ENCODE measurements at regions not wholly inside any gene's neighbourhood (a gene's known extent, or its start where the extent isn't known, plus 50 kb on each side); places are given as distances from the start of the nearest gene placed in this dataset.

DNA sequence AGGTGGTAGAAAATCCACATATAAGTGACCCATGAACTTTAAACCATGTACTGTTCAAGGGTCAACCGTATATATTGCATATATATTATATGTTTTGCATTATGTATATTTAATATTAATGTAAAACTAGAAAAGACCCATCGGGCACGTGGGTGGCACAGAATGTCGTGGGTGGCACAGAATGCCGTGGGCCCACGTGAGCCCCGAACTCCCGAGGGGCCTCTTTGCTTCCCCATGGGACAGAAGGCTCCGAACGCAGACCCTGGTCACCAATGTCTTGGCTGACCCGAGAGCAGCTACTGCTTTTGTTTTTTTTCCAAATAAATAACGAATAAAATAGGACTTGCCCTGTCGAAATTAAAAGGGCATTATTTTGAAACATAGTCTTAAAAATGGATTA is 415.4 kb downstream of the BRD1 start:
- DNase-seq (ENCODE audit: low spot score): no peak
- no peak for ATAC-seq (ENCODE audit: low FRiP score)
- TF ChIP-seq, protein P1, sequence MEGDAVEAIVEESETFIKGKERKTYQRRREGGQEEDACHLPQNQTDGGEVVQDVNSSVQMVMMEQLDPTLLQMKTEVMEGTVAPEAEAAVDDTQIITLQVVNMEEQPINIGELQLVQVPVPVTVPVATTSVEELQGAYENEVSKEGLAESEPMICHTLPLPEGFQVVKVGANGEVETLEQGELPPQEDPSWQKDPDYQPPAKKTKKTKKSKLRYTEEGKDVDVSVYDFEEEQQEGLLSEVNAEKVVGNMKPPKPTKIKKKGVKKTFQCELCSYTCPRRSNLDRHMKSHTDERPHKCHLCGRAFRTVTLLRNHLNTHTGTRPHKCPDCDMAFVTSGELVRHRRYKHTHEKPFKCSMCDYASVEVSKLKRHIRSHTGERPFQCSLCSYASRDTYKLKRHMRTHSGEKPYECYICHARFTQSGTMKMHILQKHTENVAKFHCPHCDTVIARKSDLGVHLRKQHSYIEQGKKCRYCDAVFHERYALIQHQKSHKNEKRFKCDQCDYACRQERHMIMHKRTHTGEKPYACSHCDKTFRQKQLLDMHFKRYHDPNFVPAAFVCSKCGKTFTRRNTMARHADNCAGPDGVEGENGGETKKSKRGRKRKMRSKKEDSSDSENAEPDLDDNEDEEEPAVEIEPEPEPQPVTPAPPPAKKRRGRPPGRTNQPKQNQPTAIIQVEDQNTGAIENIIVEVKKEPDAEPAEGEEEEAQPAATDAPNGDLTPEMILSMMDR (IDR thresholded peaks at IDR 0.05): no peak

DNA sequence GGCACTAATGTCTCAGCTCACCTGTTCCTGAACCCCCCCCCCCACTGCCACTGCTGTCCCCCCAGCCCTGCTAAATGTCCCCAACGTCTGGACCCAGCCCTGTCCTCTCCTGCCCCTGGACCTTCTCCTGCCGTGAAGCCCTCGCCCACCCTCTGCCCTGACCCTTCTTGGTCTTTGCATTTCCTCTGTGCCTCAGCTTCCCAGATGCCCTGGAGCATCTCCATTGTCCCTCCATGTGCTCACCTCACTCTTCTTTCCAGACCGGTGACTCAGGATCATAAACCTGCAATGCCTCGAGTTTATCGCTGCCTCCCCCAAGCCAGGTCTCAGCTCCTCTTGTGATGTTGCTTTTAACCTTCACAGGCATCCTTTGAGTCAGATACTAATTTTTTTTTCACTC is 416.4 kb downstream of the BRD1 start:
- TF ChIP-seq, protein P1 (IDR thresholded peaks at IDR 0.05): no peak

DNA sequence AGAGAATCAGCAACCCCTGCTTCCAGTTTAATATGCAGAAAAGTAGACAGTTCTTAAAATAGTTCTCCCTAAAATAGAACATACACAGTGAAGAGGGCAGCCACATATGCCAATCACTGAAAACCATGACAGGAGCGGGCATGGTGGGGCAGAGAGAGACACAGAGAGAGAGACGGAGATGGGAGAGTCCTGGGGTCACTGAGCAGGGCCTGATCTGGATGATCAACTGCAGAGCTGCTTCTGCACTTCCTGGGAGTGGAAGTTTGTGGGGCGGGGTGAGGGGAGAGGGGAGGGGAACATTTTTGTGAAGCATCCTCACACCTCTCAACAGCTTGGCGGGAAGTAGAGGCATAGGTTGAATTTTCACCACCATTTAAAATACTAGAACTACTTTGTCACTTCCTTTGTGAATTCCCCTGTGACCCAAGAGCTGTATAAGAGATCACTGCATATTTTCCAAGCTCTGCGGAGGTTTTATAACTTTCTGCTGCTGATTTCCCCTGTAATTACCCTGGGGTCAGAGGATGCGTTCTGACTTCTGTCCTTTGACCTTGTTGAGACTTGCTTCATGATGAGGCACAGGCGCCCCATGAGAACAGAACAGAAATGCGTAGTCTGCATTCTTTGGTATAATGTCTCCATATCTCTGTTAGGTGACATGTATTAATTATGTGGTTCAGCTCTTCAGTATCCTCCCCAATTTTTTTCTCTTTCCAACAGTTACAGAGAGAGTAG is 419.4 kb downstream of the BRD1 start:
- DNase-seq (ENCODE audit: low spot score) (no peak), ATAC-seq (ENCODE audit: low FRiP score) (no peak)
- TF ChIP-seq, protein P1 (IDR thresholded peaks at IDR 0.05): no peak

More for the DNA sequence above, 416.4 kb downstream of the BRD1 start:
- DNase-seq (ENCODE audit: low spot score) (no peak), ATAC-seq (ENCODE audit: low FRiP score) (no peak)

DNA sequence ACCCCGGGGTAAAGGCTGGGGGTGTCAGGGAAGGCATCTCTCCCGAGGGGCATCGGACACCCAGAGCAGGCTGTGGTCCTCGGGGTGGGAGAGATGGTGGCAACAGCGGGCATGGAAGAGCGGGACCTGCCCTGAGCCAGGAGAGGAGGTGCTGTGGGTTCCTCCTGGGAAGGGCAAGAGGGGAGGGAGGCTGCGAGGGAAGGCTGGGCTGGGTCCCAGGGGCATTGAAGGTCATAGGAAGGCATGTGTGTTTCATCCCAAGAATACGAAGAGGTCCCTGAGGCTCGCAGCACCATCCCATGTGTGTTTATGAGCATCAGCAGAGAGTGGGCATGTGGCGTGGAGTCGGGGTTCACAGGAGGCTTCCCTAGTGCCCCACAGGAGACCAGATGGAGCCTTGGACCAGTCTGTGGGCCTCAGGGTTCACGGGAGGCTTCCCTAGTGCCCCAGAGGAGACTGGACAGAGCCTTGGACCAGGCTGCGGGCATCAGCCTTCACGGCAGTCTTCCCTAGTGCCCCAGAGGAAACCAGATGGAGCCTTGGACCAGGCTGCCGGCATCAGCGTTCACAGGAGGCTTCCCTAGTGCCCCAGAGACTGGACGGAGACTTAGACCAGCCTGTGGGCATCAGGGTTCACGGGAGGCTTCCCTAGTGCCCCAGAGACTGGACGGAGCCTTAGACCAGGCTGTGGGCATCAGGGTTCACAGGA is 420.6 kb downstream of the BRD1 start:
- ATAC-seq (ENCODE audit: low FRiP score) (no peak), DNase-seq (ENCODE audit: low spot score) (no peak)
- TF ChIP-seq, protein P1 (IDR thresholded peaks at IDR 0.05): no peak

DNA sequence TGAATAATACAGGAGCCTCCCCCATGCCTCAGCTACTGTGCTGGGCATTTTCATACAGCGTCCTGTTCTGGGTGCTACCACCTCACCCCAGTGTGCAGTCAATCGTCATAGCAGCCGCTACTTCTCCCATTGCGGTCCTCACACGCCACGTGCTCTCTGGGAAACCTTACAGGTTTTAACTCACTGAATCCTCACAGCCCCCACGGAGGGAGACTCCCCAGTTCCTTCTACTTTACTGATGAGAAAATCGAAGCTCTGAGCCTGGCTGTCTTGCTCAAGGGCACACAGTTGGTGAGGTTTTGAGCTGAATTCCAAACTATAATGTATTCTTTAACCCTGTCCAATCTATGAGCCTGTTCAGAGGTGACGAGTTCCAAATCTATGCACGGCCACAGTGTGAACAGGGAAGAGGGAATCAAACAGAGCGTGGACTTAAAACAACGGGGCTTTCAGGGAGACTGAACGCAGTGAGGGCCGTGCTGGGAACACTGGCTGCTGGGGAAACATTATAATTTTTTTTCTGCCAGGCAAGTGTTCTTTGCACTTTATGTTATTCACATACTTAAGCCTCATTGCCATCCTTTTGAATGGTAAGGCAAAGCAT is 421.5 kb downstream of the BRD1 start:
- TF ChIP-seq, protein P1 (IDR thresholded peaks at IDR 0.05): no peak
- ATAC-seq (ENCODE audit: low FRiP score): no peak
- DNase-seq (ENCODE audit: low spot score): no peak

DNA sequence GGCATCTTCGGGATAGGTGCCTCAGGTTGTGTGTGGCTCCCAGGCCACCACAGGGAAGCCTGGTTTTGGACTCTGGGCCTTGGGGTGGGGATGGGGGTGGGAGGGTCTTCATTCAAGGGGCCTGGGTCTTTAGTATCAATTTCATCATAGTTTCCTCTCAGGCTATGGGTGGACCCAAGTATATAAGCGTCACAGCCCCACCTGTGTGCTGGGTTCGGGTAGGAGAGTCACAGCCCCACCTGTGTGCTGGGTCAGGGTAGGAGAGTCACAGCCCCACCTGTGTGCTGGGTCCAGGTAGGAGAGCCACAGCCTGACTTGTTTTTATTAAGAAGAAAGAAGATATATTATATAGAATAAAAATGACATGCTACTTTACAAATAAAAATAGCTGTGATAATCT is 422.1 kb downstream of the BRD1 start:
- ATAC-seq (ENCODE audit: low FRiP score) (no peak), DNase-seq (ENCODE audit: low spot score) (no peak)
- TF ChIP-seq, protein P1 (IDR thresholded peaks at IDR 0.05): no peak

Data from omental fat pad (tissue), 3 donors.